Endothelial cell of umbilical vein (primary cell): ENCODE measurements at regions not wholly inside any gene's neighbourhood (a gene's known extent, or its start where the extent isn't known, plus 50 kb on each side); places are given as distances from the start of the nearest gene placed in this dataset.

Experiments used
- EZH2 ChIP-seq: IDR thresholded peaks from 2 replicates; pipeline ENCODE4 v1.6.1; 2012; ENCODE audit warnings: borderline replicate concordance, low read depth, mild to moderate bottlenecking, moderate library complexity, low read length, inconsistent platforms; ENCODE audit not compliant: severe bottlenecking
- GATA2 ChIP-seq: IDR thresholded peaks from 2 replicates; pipeline ENCODE4 v1.7.0; 2011; ENCODE audit warnings: low read depth, mild to moderate bottlenecking, moderate library complexity, mixed read lengths, low read length; ENCODE audit not compliant: insufficient read length, insufficient read depth
- POLR2A ChIP-seq: IDR thresholded peaks from 2 replicates; pipeline ENCODE4 v1.6.1; 2012; ENCODE audit warnings: low read depth, mild to moderate bottlenecking, control low read depth, low read length
- TF ChIP-seq, protein P1 (sequence below), 2 donors: IDR thresholded peaks; 1 replicate in 1 of 2; 2 replicates in 1 of 2; pipeline ENCODE4 v1.5.1; 2011; ENCODE audit warnings: low read length in 2 of 2, mild to moderate bottlenecking in 2 of 2, moderate library complexity in 2 of 2, control low read depth in 1 of 2, inconsistent platforms in 1 of 2, low read depth in 1 of 2; ENCODE audit not compliant: insufficient read depth in 1 of 2; ENCODE audit errors: extremely low read depth in 1 of 2
- TF ChIP-seq, protein P2 (sequence below): IDR thresholded peaks from 2 replicates; pipeline ENCODE4 v1.6.1; 2011; ENCODE audit not compliant: insufficient read depth, insufficient read length

- TF ChIP-seq, protein P1, sequence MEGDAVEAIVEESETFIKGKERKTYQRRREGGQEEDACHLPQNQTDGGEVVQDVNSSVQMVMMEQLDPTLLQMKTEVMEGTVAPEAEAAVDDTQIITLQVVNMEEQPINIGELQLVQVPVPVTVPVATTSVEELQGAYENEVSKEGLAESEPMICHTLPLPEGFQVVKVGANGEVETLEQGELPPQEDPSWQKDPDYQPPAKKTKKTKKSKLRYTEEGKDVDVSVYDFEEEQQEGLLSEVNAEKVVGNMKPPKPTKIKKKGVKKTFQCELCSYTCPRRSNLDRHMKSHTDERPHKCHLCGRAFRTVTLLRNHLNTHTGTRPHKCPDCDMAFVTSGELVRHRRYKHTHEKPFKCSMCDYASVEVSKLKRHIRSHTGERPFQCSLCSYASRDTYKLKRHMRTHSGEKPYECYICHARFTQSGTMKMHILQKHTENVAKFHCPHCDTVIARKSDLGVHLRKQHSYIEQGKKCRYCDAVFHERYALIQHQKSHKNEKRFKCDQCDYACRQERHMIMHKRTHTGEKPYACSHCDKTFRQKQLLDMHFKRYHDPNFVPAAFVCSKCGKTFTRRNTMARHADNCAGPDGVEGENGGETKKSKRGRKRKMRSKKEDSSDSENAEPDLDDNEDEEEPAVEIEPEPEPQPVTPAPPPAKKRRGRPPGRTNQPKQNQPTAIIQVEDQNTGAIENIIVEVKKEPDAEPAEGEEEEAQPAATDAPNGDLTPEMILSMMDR (IDR thresholded peaks at IDR 0.05; ENCODE audit: extremely low read depth in 1 of 2, insufficient read depth in 1 of 2, low read depth in 1 of 2, low read length in 2 of 2), result no peak
- no peak for TF ChIP-seq POLR2A
- TF ChIP-seq EZH2, result no peak
- TF ChIP-seq, protein P2, sequence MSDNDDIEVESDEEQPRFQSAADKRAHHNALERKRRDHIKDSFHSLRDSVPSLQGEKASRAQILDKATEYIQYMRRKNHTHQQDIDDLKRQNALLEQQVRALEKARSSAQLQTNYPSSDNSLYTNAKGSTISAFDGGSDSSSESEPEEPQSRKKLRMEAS, result no peak
- no peak for TF ChIP-seq GATA2
Observed at GRCh38 chr10:90421874-90422273, 436.0 kb downstream of the HTR7 start.
